Chondrocyte (in vitro differentiated cells): ENCODE measurements at regions not wholly inside any gene's neighbourhood (a gene's known extent, or its start where the extent isn't known, plus 50 kb on each side); places are given as distances from the start of the nearest gene placed in this dataset.
A peak's percentile ranks its signal among the peaks of the same experiment; 100 is the strongest.

Experiments
- DNase-seq: peaks from one replicate; pipeline ENCODE4 v3.0.0; 2021; ENCODE audit warnings: mixed read lengths, low spot score
- H3K27ac Mint-ChIP-seq: one replicate; pipeline ENCODE4 v1.8.0; 2021; ENCODE audit warnings: mild to moderate bottlenecking, moderate library complexity, mixed read lengths; ENCODE audit not compliant: unreplicated experiment
- H3K27me3 Mint-ChIP-seq: 2 replicates; pipeline ENCODE4 v1.8.0; 2021; ENCODE audit warnings: low read depth, mixed read lengths
- H3K36me3 Mint-ChIP-seq: 2 replicates; pipeline ENCODE4 v1.8.0; 2021; ENCODE audit warnings: low read depth, mixed read lengths
- H3K4me1 Mint-ChIP-seq: 2 replicates; pipeline ENCODE4 v1.8.0; 2021; ENCODE audit warnings: low read depth, mild to moderate bottlenecking, mixed read lengths
- H3K4me3 Mint-ChIP-seq: one replicate; pipeline ENCODE4 v1.8.0; 2021; ENCODE audit warnings: mild to moderate bottlenecking, moderate library complexity, mixed read lengths; ENCODE audit not compliant: unreplicated experiment
- H3K9me3 Mint-ChIP-seq: 2 replicates; pipeline ENCODE4 v1.8.0; 2021; ENCODE audit warnings: low read depth, mixed read lengths
- TF ChIP-seq, protein P1 (sequence below): fragments of 200-600 bp; sonication (generic); IDR thresholded peaks from 2 replicates; pipeline ENCODE4 v1.5.0; 2021; ENCODE audit warnings: antibody characterized with exemption, mild to moderate bottlenecking, moderate library complexity

DNA sequence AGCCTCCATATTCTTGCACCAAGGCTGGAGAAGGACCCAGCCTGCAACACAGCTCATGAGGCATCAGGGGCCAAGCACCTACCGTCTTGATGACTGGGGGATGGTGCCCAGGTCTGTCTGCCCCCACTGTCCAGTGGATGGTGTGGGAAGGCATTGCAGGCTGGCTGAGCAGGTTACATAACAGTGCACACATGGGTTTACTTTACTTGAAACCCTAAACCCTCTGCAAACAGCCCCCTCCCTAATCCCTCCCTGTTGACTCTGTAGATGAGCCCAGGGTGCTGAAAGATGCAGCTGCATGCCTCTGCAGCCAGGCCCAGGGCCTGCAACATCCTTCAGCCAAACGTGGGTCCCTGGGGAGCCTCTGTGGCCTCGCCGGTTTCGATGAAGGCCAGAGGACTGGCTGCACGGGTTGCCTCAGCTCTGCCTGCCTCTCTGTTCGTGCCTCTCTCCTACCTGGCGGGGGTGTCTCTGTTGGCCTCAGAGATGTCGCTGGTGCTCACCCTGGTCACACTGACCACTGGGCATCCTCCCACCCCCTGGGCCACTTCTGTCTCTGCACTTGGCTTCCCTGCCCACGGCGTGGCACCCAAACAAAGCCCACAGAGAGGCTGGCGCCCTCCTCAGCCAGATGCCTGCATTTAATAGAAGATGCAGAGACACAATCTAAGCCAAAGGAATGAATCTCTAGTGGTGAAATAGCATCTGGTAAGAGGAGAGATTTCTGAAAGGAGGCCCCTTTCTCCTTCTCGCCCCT is 95.1 kb downstream of the METRNL start:
- peaks cover 8% of the 10 kb centered on the region for H3K27me3 Mint-ChIP-seq
- no peaks in the 10 kb centered on the region for H3K36me3 Mint-ChIP-seq
- no peak overlapping the region for H3K4me3 Mint-ChIP-seq
- TF ChIP-seq, protein P1, sequence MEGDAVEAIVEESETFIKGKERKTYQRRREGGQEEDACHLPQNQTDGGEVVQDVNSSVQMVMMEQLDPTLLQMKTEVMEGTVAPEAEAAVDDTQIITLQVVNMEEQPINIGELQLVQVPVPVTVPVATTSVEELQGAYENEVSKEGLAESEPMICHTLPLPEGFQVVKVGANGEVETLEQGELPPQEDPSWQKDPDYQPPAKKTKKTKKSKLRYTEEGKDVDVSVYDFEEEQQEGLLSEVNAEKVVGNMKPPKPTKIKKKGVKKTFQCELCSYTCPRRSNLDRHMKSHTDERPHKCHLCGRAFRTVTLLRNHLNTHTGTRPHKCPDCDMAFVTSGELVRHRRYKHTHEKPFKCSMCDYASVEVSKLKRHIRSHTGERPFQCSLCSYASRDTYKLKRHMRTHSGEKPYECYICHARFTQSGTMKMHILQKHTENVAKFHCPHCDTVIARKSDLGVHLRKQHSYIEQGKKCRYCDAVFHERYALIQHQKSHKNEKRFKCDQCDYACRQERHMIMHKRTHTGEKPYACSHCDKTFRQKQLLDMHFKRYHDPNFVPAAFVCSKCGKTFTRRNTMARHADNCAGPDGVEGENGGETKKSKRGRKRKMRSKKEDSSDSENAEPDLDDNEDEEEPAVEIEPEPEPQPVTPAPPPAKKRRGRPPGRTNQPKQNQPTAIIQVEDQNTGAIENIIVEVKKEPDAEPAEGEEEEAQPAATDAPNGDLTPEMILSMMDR, result peak; percentile 54
- H3K27ac Mint-ChIP-seq, result no peak overlapping the region
- no peaks in the 10 kb centered on the region for H3K4me1 Mint-ChIP-seq
- H3K9me3 Mint-ChIP-seq, result peaks cover 4% of the 10 kb centered on the region
- DNase-seq, result peak; percentile 85

DNA sequence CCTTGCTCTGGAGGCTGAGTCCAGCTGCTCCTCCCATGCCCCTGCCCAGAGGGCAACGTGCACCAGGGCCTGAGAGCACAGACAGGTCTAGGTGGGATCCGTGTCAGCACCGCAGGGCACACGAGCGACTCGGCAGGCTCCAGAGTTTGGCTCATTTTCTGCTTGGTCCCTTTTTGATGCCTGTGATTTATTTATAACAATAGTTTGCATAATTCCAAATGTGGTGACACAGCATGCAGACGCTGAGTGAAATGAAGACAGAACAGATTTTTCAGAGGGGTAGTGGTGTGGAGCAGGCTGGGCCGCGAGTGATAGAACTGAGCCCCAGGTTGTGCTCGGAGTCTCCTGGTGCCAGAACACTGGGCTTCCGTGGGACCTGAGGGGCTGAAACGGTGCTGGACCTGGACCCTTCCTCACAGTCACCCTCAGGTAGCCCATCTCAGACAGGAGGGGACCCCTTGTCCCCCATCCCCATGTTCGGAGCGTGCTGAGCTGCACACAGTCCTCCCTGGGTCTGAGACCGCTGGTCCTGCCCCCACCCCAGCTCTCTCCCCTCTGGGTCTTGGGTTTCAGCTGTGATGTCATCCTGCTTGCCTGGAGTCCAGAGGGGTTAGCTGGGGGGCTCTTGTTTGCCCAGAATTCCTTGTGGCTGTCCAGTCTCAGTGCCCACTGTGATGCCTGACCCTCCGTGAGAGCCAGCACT is 95.9 kb downstream of the METRNL start:
- TF ChIP-seq, protein P1, result no peak
- peak; percentile 63 for DNase-seq
- Mint-ChIP-seq H3K27me3 (peaks cover 4% of the 10 kb centered on the region), H3K27ac (no peak overlapping the region), H3K36me3 (no peaks in the 10 kb centered on the region), H3K9me3 (no peaks in the 10 kb centered on the region), H3K4me1 (no peaks in the 10 kb centered on the region), H3K4me3 (no peak overlapping the region)

DNA sequence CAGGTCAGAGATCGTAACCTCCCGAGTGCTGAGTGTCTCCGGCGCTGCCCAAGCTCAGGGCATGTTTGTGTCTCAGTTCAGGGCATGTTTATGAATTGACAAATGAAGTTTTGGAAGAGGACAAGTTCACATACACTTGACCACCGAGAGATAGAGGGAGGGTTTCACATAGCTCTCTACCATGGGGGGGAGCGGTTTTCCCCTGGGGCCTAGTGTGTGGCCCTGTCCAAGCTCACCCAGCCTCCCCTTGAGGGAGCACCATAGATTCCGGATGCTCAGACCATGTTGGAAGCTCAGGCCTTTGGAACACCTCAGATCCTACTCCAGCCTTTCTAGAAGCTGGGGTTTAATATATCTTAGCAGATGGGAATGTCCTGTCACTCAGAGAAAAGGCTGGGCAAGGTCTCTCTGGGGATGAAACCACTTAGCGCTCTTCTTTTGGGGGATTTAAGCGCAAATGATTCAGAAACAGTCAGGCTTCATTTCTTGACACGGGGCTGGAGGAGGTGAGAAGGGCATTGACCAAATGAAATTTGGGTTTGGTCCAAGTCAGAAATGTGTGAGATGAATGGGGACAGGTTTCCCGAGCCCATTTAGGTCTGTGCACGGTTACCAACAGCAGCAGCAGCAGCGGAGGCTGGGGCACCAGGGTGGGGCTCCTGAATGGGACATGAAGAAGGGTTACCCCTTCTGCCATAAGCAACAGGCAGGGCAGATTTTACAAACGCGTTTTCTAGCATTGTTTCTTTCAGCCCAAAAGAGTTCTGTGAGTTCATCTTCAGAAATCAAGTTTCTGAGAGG is 96.6 kb downstream of the METRNL start:
- Mint-ChIP-seq H3K27me3 (peaks cover under 1% of the 10 kb centered on the region), H3K36me3 (no peaks in the 10 kb centered on the region), H3K9me3 (no peaks in the 10 kb centered on the region), H3K4me3 (no peak overlapping the region), H3K27ac (no peak overlapping the region), H3K4me1 (no peaks in the 10 kb centered on the region)
- DNase-seq, result peak; percentile 33
- TF ChIP-seq, protein P1, result no peak

DNA sequence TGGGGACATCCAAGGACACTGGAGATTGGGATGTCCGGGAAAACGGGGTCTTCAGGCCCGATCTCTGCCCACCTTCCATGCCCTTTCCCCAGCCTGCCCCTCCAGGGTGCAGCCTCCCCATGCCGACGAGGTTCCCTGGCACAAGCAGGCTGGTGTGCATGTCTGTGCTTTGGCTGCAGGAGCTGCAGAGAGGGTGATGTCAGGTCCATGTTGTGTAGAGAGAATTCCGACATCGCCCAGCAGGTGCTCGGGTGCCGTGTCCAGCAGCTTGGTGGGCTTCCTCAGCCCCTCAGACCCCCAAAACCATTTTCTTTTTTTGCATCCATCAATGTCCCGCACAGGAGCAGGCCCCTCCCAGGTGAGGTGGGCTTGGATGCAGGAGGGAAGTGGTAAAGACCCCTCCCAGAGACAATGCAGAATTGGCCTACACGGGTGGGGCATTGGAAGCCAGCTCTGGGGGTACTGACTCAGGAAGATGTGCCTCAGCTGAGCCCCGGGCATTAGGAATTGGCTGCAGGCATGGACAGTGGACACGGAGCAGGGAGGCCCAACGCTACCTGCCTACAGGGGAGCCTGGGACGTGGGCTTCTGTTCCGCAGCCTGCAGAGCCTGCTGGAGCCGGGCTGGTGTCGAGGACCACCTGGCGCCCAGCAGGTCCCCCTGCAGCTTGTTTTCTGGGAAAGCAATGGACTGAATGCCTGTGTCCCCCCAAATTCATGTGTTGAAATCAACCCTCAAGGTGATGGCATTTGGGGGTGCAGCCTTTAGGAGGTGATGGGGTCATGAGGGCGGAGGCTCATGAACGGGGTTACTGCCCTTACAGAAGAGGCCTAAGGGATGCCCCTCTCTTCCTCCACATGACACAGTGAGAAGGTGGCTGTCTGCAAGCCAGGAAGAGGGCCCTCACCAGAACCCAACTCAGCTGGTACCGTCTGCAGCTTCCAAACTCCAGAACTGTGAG is 97.5 kb downstream of the METRNL start:
- DNase-seq, result peak; percentile 77
- H3K9me3 Mint-ChIP-seq, result no peaks in the 10 kb centered on the region
- TF ChIP-seq, protein P1, result no peak
- no peaks in the 10 kb centered on the region for H3K36me3 Mint-ChIP-seq
- H3K27me3 Mint-ChIP-seq, result no peaks in the 10 kb centered on the region
- no peak overlapping the region for H3K4me3 Mint-ChIP-seq
- H3K4me1 Mint-ChIP-seq, result no peaks in the 10 kb centered on the region
- H3K27ac Mint-ChIP-seq, result no peak overlapping the region
